ENCODE measurements at regions not wholly inside any gene's neighbourhood (a gene's known extent, or its start where the extent isn't known, plus 50 kb on each side); places are given as distances from the start of the nearest gene placed in this dataset.

- 35% methylated on average over 3 of the region's 3 CpGs for whole genome bisulfite sequencing (ENCODE audit: insufficient coverage, insufficient replicate concordance, low lambda C conversion rate, missing lambda C conversion rate)
- FAIRE-seq (no peak), DNase-seq (ENCODE audit: low read depth, low spot score) (no peak), ATAC-seq (peak; percentile 85)
- Histone ChIP-seq H3K27ac (ENCODE audit: control insufficient read depth, insufficient read depth) (no peak overlapping the region), H3K9me3 (replicated peaks; ENCODE audit: control insufficient read depth, insufficient read depth, low read length) (no peaks in the 10 kb centered on the region), H3K4me1 (ENCODE audit: control insufficient read depth, insufficient read depth, low read length) (no peaks in the 10 kb centered on the region), H3K36me3 (ENCODE audit: control insufficient read depth in 2 of 2, insufficient read depth in 2 of 2, low read length in 1 of 2) (no peaks in the 10 kb centered on the region), H2AFZ (ENCODE audit: control insufficient read depth, low read depth, low read length) (no peak overlapping the region), H3K4me3 (no peak overlapping the region), H3K9ac (ENCODE audit: control insufficient read depth, insufficient read depth, low read length) (no peak overlapping the region), H4K20me1 (ENCODE audit: control insufficient read depth, insufficient read depth) (no peaks in the 10 kb centered on the region), H3K4me2 (ENCODE audit: control insufficient read depth, insufficient read depth) (no peak overlapping the region), H3K27me3 (replicated peaks in 1 of 2; ENCODE audit: control insufficient read depth in 2 of 2, insufficient read depth in 2 of 2, low read length in 1 of 2) (no peaks in the 10 kb centered on the region), H3K79me2 (ENCODE audit: control insufficient read depth, insufficient read depth, low read length) (no peaks in the 10 kb centered on the region)
- SMC1A ChIA-PET (ENCODE audit: uncharacterized antibody, unreplicated experiment), result interaction anchor here (1.6 kb wide), 1 partner anchor 10 kb away, joined by 6 read pairs; no protein-coding TSS in a partner anchor
- RAD21 ChIA-PET (ENCODE audit: unreplicated experiment), result interaction anchor here (1.3 kb wide), 1 partner anchor 9 kb away, joined by 3 read pairs; no protein-coding TSS in a partner anchor
- in situ Hi-C loops (cut with MboI), result no loop called here
- CTCF ChIA-PET, result no interaction called here
- no TSS peak for BruUV-seq (replicated peaks)
- POLR2A ChIA-PET, result no interaction called here
- TF ChIP-seq MTA2 (IDR thresholded peaks at IDR 0.05; ENCODE audit: low read depth) (0 out of 2 replicates have a peak, but pooled peaks have one; percentile 28), TCF7 (IDR thresholded peaks at IDR 0.05; ENCODE audit: borderline replicate concordance) (peak; percentile 49; the same call in 1 of the 2 replicates), IRF3 (IDR thresholded peaks at IDR 0.05) (no peak), GABPA (IDR thresholded peaks at IDR 0.05; ENCODE audit: low read depth) (0 out of 2 replicates have a peak, but pooled peaks have one; percentile 11), HDGF (IDR thresholded peaks at IDR 0.05) (no peak), JUNB (IDR thresholded peaks at IDR 0.05) (peak; percentile 49; the same call in 1 of the 2 replicates), PAX5 (IDR thresholded peaks at IDR 0.05; ENCODE audit: borderline replicate concordance, low read depth, low read length) (no peak), BCL11A (IDR thresholded peaks at IDR 0.05; ENCODE audit: low read depth, low read length) (no peak), NFIC (IDR thresholded peaks at IDR 0.05; ENCODE audit: low read depth, low read length) (peak; percentile 51; the same call in 1 of the 2 replicates)
- intact Hi-C loops (cut with micrococcal nuclease; ENCODE audit: unreplicated experiment), result no loop called here
These were observed 278.8 kb downstream of the AMY1C start for GRCh38 chr1:104028416-104029035.

Measured in GM12878 (cell line).